CD4-positive, CD25-positive, alpha-beta regulatory T cell (primary cell): ENCODE measurements at regions not wholly inside any gene's neighbourhood (a gene's known extent, or its start where the extent isn't known, plus 50 kb on each side); places are given as distances from the start of the nearest gene placed in this dataset.

Experiments used
- ATAC-seq, 2 donors: fragments of 150-1000 bp; cut with Tn5 transposase; one replicate each; pipeline ENCODE4 v1.10.0; 2021; ENCODE audit warnings: low read depth in 2 of 2, moderate number of reproducible peaks in 2 of 2, moderate library complexity in 1 of 2
- DNase-seq, 3 donors: peaks; one replicate each; pipeline versions ENCODE4 v3.0.0 to v3.0.0-alpha.2; 2012 to 2022; ENCODE audit warnings: mixed read lengths in 1 of 3
- H3K27ac ChIP-seq: one replicate; pipeline ENCODE4 v1.7.0; 2013; ENCODE audit warnings: mild to moderate bottlenecking, low read length; ENCODE audit not compliant: insufficient read depth, poor library complexity, severe bottlenecking
- H3K27me3 ChIP-seq: one replicate; pipeline ENCODE4 v1.7.0; 2013; ENCODE audit warnings: low read length; ENCODE audit not compliant: control insufficient read depth, insufficient read depth
- H3K36me3 ChIP-seq: one replicate; pipeline ENCODE4 v1.7.0; 2013; ENCODE audit warnings: mild to moderate bottlenecking, low read length, moderate library complexity; ENCODE audit not compliant: control insufficient read depth, insufficient read depth
- H3K4me1 ChIP-seq: 2 replicates; pipeline ENCODE4 v1.7.0; 2013; ENCODE audit warnings: mild to moderate bottlenecking, low read length; ENCODE audit not compliant: insufficient read depth, control insufficient read depth, poor library complexity, severe bottlenecking
- H3K4me3 ChIP-seq: one replicate; pipeline ENCODE4 v1.7.0; 2013; ENCODE audit warnings: low read depth, mild to moderate bottlenecking, low read length, moderate library complexity
- H3K9me3 ChIP-seq, 2 experiments: 1 replicate in 1 of 2; 2 replicates in 1 of 2; pipeline ENCODE4 v1.7.0; 2013; ENCODE audit warnings: low read length in 2 of 2, mild to moderate bottlenecking in 1 of 2, moderate library complexity in 1 of 2; ENCODE audit not compliant: control insufficient read depth in 2 of 2
- H3K27ac Mint-ChIP-seq, 3 donors: one replicate each; pipeline ENCODE4 v1.8.0; 2020 to 2022; ENCODE audit warnings: mild to moderate bottlenecking in 3 of 3, mixed read lengths in 3 of 3, moderate library complexity in 2 of 3
- H3K27me3 Mint-ChIP-seq: one replicate; pipeline ENCODE4 v1.8.0; 2022; ENCODE audit warnings: mild to moderate bottlenecking, mixed read lengths
- H3K36me3 Mint-ChIP-seq: one replicate; pipeline ENCODE4 v1.8.0; 2020; ENCODE audit warnings: mixed read lengths
- H3K4me1 Mint-ChIP-seq, 4 donors: one replicate each; pipeline ENCODE4 v1.8.0; 2020 to 2022; ENCODE audit warnings: mixed read lengths in 4 of 4, mild to moderate bottlenecking in 1 of 4
- H3K4me3 Mint-ChIP-seq, 4 donors: one replicate each; pipeline ENCODE4 v1.8.0; 2020 to 2022; ENCODE audit warnings: mild to moderate bottlenecking in 4 of 4, mixed read lengths in 4 of 4, moderate library complexity in 3 of 4
- H3K9me3 Mint-ChIP-seq, 7 donors: one replicate each; pipeline ENCODE4 v1.8.0; 2020 to 2022; ENCODE audit warnings: mixed read lengths in 7 of 7, mild to moderate bottlenecking in 3 of 7, moderate library complexity in 2 of 7

- no peak overlapping the region for H3K4me3 Mint-ChIP-seq
- ATAC-seq (no peak), DNase-seq (no peak)
- H3K36me3 Mint-ChIP-seq, result no peaks in the 10 kb centered on the region
- Histone ChIP-seq H3K4me3 (no peak overlapping the region), H3K36me3 (no peaks in the 10 kb centered on the region), H3K4me1 (no peaks in the 10 kb centered on the region), H3K27ac (no peak overlapping the region), H3K27me3 (no peaks in the 10 kb centered on the region), H3K9me3 (no peaks in the 10 kb centered on the region)
- H3K27ac Mint-ChIP-seq, result no peak overlapping the region
- no peaks in the 10 kb centered on the region for H3K9me3 Mint-ChIP-seq
- H3K4me1 Mint-ChIP-seq, result no peaks in the 10 kb centered on the region
- peaks cover 5% of the 10 kb centered on the region for H3K27me3 Mint-ChIP-seq
These were observed 134.9 kb downstream of the SMIM20 start for GRCh38 chr4:26048950-26049349.

- Mint-ChIP-seq H3K36me3 (no peaks in the 10 kb centered on the region), H3K27me3 (peaks cover under 1% of the 10 kb centered on the region), H3K27ac (no peak overlapping the region), H3K4me1 (no peaks in the 10 kb centered on the region), H3K4me3 (no peak overlapping the region), H3K9me3 (no peaks in the 10 kb centered on the region)
- H3K4me3 ChIP-seq, result no peak overlapping the region
- DNase-seq (no peak), ATAC-seq (no peak)
- no peak overlapping the region for H3K27ac ChIP-seq
- no peaks in the 10 kb centered on the region for H3K4me1 ChIP-seq
- H3K9me3 ChIP-seq, result no peaks in the 10 kb centered on the region
- no peaks in the 10 kb centered on the region for H3K36me3 ChIP-seq
- H3K27me3 ChIP-seq, result no peaks in the 10 kb centered on the region
These were observed 135.4 kb downstream of the SMIM20 start for GRCh38 chr4:26049447-26049846.

DNA sequence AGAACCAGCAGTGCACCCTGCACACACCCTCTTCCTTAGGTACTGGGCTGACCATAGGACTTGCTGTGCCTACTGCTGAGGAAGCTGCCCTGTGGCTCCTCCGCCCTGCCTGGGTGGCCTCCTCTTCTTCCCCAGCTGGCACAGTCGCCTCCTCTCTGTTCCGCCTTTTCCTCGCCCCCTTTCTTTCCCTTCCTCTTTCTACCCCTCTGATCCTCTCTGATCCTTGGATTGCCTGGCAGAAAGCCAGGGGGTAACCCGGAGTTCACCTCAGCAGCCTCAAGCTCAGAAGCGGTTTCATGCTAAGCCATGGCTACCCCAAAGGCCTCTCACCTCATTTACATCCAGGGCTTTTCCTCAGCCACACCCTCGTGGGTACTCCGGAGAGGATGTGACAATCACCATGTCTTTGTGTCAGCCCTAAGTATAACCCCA is 136.2 kb downstream of the SMIM20 start:
- H3K9me3 Mint-ChIP-seq, result no peaks in the 10 kb centered on the region
- H3K27ac Mint-ChIP-seq, result no peak overlapping the region
- H3K27me3 ChIP-seq, result no peaks in the 10 kb centered on the region
- H3K9me3 ChIP-seq, result no peaks in the 10 kb centered on the region
- ATAC-seq (no peak), DNase-seq (no peak)
- H3K36me3 ChIP-seq, result no peaks in the 10 kb centered on the region
- no peaks in the 10 kb centered on the region for H3K27me3 Mint-ChIP-seq
- H3K4me1 ChIP-seq, result no peaks in the 10 kb centered on the region
- no peak overlapping the region for H3K4me3 ChIP-seq
- H3K36me3 Mint-ChIP-seq, result no peaks in the 10 kb centered on the region
- H3K4me3 Mint-ChIP-seq, result no peak overlapping the region
- H3K4me1 Mint-ChIP-seq, result peaks cover 0 to 4% (median 0%) of the 10 kb centered on the region in 4 donors
- H3K27ac ChIP-seq, result no peak overlapping the region

DNA sequence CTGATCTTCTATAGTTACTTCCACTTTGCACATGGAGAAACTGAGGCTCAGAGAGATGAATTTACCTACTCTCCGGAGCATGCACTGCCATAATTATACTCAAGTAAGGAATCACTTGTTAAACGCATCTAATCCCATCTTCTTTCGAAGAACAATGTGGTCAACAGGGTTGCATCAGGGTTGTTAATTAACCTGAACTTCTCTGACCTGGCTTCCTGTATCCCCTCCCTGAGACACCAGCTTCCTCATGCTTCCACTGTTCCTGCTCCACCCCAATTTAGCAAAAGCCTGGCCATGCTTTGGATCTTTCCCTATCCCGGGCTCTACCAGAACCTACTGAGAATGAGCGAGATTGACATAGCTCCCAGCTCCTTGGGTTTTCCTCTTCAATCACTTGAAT is 136.7 kb downstream of the SMIM20 start:
- no peak overlapping the region for H3K4me3 ChIP-seq
- no peaks in the 10 kb centered on the region for H3K4me1 ChIP-seq
- no peaks in the 10 kb centered on the region for H3K9me3 Mint-ChIP-seq
- H3K4me1 Mint-ChIP-seq, result peaks cover 0 to 5% (median 0%) of the 10 kb centered on the region in 4 donors
- H3K36me3 ChIP-seq, result no peaks in the 10 kb centered on the region
- ATAC-seq, result no peak
- DNase-seq, result no peak
- H3K27me3 ChIP-seq, result no peaks in the 10 kb centered on the region
- no peak overlapping the region for H3K4me3 Mint-ChIP-seq
- H3K9me3 ChIP-seq, result no peaks in the 10 kb centered on the region
- no peaks in the 10 kb centered on the region for H3K36me3 Mint-ChIP-seq
- H3K27me3 Mint-ChIP-seq, result no peaks in the 10 kb centered on the region
- H3K27ac Mint-ChIP-seq, result no peak overlapping the region
- no peak overlapping the region for H3K27ac ChIP-seq

DNA sequence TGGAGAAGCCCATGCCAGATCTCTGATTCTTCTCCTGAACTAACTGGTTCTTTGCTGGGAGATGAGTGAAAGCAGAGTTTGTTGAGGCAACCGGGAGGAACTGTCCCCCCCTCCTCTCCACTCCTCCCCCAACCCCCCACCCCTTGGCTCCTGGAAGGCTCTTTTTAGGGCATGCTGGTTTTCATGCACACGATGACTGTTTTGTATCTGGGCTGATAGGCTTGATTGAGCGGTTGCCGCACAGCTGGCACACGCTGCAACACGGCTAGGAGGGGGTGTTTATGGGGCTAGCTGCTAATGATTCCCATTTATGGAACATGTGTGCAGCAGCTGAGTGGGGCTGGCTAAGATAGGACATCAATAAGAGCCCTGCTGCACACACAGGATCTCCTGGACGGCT is 137.2 kb downstream of the SMIM20 start:
- Mint-ChIP-seq H3K4me3 (no peak overlapping the region), H3K27me3 (no peaks in the 10 kb centered on the region), H3K4me1 (peaks cover 0 to 5% (median 0%) of the 10 kb centered on the region in 4 donors), H3K36me3 (no peaks in the 10 kb centered on the region), H3K27ac (no peak overlapping the region), H3K9me3 (no peaks in the 10 kb centered on the region)
- Histone ChIP-seq H3K9me3 (no peaks in the 10 kb centered on the region), H3K4me3 (no peak overlapping the region), H3K36me3 (no peaks in the 10 kb centered on the region), H3K27ac (no peak overlapping the region), H3K27me3 (no peaks in the 10 kb centered on the region), H3K4me1 (no peaks in the 10 kb centered on the region)
- no peak for DNase-seq
- no peak for ATAC-seq

DNA sequence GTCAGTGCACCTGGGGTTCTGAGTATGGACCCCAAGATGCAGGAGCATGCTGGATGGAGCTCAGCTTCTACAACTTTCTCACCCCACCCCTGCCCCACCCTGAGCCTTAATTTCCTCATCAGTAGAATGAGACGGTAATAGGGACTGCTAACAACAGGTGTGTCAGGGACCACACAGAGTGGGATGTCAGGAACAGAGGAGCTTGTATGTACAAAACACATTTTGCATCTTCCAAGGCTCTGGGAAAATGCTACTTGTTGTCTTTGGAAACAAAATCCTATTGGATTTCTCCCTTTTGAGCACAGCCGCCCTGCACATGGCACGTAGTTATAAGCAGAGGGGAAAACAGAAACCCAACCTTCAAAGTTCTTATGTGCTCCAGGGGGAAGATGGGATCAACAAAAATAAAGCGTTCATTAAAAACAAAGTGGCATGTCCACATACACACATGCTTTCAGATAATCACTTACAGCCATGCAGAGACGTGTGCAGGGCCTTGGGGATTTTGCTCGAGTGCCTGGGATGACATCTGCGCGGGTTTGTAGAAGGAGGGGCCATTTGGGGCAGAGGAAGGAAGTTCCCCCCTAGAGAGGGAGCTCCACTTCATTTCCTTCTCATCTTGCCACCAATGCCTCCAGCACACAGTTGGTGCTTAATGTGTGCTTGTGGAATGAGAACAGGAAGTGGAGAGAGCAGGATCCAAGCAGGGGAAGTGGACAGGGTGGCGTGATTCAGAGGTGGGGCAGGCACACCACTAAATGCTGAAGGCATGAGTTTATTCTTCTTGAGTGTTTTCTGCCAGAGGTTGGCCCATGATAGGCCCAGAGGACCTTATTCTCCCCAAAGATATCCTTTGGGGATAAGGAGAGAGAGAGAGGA is 138.9 kb downstream of the SMIM20 start:
- H3K36me3 Mint-ChIP-seq, result no peaks in the 10 kb centered on the region
- H3K9me3 ChIP-seq, result no peaks in the 10 kb centered on the region
- H3K27me3 ChIP-seq, result no peaks in the 10 kb centered on the region
- ATAC-seq, result no peak
- H3K9me3 Mint-ChIP-seq, result no peaks in the 10 kb centered on the region
- H3K36me3 ChIP-seq, result no peaks in the 10 kb centered on the region
- no peak overlapping the region for H3K27ac ChIP-seq
- no peaks in the 10 kb centered on the region for H3K4me1 ChIP-seq
- no peak for DNase-seq
- no peaks in the 10 kb centered on the region for H3K27me3 Mint-ChIP-seq
- no peak overlapping the region for H3K27ac Mint-ChIP-seq
- H3K4me3 ChIP-seq, result no peak overlapping the region
- H3K4me3 Mint-ChIP-seq, result no peak overlapping the region
- peaks cover 0 to 5% (median 1%) of the 10 kb centered on the region in 4 donors for H3K4me1 Mint-ChIP-seq

GRCh38 chr4:26053761-26054160 is 139.7 kb downstream of the SMIM20 start:
- Histone ChIP-seq H3K27me3 (no peaks in the 10 kb centered on the region), H3K36me3 (no peaks in the 10 kb centered on the region), H3K4me1 (no peaks in the 10 kb centered on the region), H3K9me3 (no peaks in the 10 kb centered on the region), H3K4me3 (no peak overlapping the region), H3K27ac (no peak overlapping the region)
- DNase-seq (no peak), ATAC-seq (no peak)
- Mint-ChIP-seq H3K27ac (no peak overlapping the region), H3K36me3 (no peaks in the 10 kb centered on the region), H3K9me3 (no peaks in the 10 kb centered on the region), H3K4me1 (peaks cover 0 to 5% (median 4%) of the 10 kb centered on the region in 4 donors), H3K27me3 (no peaks in the 10 kb centered on the region), H3K4me3 (no peak overlapping the region)

- Mint-ChIP-seq H3K4me1 (peaks cover 0 to 6% (median 5%) of the 10 kb centered on the region in 4 donors), H3K36me3 (no peaks in the 10 kb centered on the region), H3K27me3 (no peaks in the 10 kb centered on the region), H3K27ac (no peak overlapping the region), H3K4me3 (no peak overlapping the region), H3K9me3 (peaks cover 0 to 2% (median 0%) of the 10 kb centered on the region in 7 donors)
- H3K4me1 ChIP-seq, result no peaks in the 10 kb centered on the region
- no peaks in the 10 kb centered on the region for H3K36me3 ChIP-seq
- no peak for ATAC-seq
- no peak overlapping the region for H3K27ac ChIP-seq
- no peak for DNase-seq
- H3K9me3 ChIP-seq, result no peaks in the 10 kb centered on the region
- H3K4me3 ChIP-seq, result no peak overlapping the region
- H3K27me3 ChIP-seq, result no peaks in the 10 kb centered on the region
These were observed 141.8 kb downstream of the SMIM20 start for GRCh38 chr4:26055855-26056254.
